ENCODE measurements at regions not wholly inside any gene's neighbourhood (a gene's known extent, or its start where the extent isn't known, plus 50 kb on each side); places are given as distances from the start of the nearest gene placed in this dataset.

DNA sequence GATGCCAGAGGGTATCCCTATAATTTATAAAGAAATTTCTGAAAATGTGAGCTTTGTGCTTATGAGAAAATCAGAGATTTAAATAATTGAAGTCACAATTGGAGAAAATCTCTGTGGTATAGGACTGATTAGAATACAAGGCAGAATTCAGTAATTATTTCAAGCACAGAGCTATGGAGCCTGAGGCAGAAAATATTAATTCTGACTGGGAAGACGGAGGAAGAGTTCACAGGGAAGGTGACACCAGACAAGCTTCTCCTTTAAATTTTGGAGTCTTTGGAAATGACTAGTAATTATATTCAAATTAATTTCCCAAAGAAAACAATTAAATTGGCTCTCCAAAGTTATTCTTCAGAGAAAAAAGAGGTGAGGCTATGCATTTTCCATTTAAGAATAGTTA lies 121.5 kb downstream of the CHRM3 start:
- no peak overlapping the region for H3K4me3 ChIP-seq
- intact Hi-C loops (cut with micrococcal nuclease): no loop called here
- ATAC-seq (no peak), DNase-seq (ENCODE audit: extremely low read depth in 1 of 4, low spot score in 3 of 4) (no peak), FAIRE-seq (no peak)
- H3K9me1 ChIP-seq (ENCODE audit: control insufficient read depth, insufficient read depth, low read length): no peaks in the 10 kb centered on the region
- H3K9me3 ChIP-seq (replicated peaks; ENCODE audit: control insufficient read depth, insufficient read depth, low read depth, low read length): no peaks in the 10 kb centered on the region
- no peaks in the 10 kb centered on the region for H3K79me2 ChIP-seq (ENCODE audit: control insufficient read depth, insufficient read depth, low read length)
- no peaks in the 10 kb centered on the region for H3K36me3 ChIP-seq (ENCODE audit: control insufficient read depth, insufficient read depth, low read length)
- in situ Hi-C loops (cut with MboI): no loop called here
- WGBS (ENCODE audit: insufficient coverage, low coverage, missing lambda C conversion rate): 0% methylated on average over 1 of the region's 1 CpG
- no peak overlapping the region for H3K9ac ChIP-seq (ENCODE audit: insufficient read depth in 1 of 2, low read depth in 2 of 2, low read length in 2 of 2)
- H4K20me1 ChIP-seq (replicated peaks; ENCODE audit: control insufficient read depth, insufficient read depth, low read length): no peaks in the 10 kb centered on the region
- H2AFZ ChIP-seq (ENCODE audit: low read depth, low read length): no peak overlapping the region
- ChIA-PET CTCF (ENCODE audit: low intra/inter-chr PET ratio) (no interaction called here), POLR2A (no interaction called here)
- TF ChIP-seq FOXM1 (IDR thresholded peaks at IDR 0.05; ENCODE audit: low read depth) (no peak), FOXM1 (CRISPR knock-in tag; IDR thresholded peaks at IDR 0.05; ENCODE audit: low read depth) (no peak), MAFG (tag; conservative IDR thresholded peaks at IDR 0.05) (no peak), NELFE (IDR thresholded peaks at IDR 0.05; ENCODE audit: insufficient read depth, insufficient read length) (no peak), KDM1A (IDR thresholded peaks at IDR 0.05) (no peak), KDM2B (CRISPR knock-in tag; IDR thresholded peaks at IDR 0.05) (no peak), KAT2B (IDR thresholded peaks at IDR 0.05; ENCODE audit: low read depth, low read length) (no peak), CREB1 (IDR thresholded peaks at IDR 0.05) (no peak), CREB1 (CRISPR knock-in tag; IDR thresholded peaks at IDR 0.05) (no peak), POLR3G (IDR thresholded peaks at IDR 0.05; ENCODE audit: extremely low read depth, insufficient read length, insufficient replicate concordance) (no peak), RFX5 (IDR thresholded peaks at IDR 0.05; ENCODE audit: low read depth, low read length) (no peak), ELF1 (tag; IDR thresholded peaks at IDR 0.05) (no peak), CBFB (CRISPR knock-in tag; IDR thresholded peaks at IDR 0.05) (no peak), NFRKB (IDR thresholded peaks at IDR 0.05; ENCODE audit: low read depth) (no peak)
- TF ChIP-seq, protein P1, sequence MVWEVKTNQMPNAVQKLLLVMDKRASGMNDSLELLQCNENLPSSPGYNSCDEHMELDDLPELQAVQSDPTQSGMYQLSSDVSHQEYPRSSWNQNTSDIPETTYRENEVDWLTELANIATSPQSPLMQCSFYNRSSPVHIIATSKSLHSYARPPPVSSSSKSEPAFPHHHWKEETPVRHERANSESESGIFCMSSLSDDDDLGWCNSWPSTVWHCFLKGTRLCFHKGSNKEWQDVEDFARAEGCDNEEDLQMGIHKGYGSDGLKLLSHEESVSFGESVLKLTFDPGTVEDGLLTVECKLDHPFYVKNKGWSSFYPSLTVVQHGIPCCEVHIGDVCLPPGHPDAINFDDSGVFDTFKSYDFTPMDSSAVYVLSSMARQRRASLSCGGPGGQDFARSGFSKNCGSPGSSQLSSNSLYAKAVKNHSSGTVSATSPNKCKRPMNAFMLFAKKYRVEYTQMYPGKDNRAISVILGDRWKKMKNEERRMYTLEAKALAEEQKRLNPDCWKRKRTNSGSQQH (CRISPR knock-in tag; IDR thresholded peaks at IDR 0.05): no peak
- TF ChIP-seq, protein P2, sequence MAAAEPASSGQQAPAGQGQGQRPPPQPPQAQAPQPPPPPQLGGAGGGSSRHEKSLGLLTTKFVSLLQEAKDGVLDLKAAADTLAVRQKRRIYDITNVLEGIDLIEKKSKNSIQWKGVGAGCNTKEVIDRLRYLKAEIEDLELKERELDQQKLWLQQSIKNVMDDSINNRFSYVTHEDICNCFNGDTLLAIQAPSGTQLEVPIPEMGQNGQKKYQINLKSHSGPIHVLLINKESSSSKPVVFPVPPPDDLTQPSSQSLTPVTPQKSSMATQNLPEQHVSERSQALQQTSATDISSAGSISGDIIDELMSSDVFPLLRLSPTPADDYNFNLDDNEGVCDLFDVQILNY (CRISPR knock-in tag; IDR thresholded peaks at IDR 0.05): no peak
- TF ChIP-seq, protein P3, sequence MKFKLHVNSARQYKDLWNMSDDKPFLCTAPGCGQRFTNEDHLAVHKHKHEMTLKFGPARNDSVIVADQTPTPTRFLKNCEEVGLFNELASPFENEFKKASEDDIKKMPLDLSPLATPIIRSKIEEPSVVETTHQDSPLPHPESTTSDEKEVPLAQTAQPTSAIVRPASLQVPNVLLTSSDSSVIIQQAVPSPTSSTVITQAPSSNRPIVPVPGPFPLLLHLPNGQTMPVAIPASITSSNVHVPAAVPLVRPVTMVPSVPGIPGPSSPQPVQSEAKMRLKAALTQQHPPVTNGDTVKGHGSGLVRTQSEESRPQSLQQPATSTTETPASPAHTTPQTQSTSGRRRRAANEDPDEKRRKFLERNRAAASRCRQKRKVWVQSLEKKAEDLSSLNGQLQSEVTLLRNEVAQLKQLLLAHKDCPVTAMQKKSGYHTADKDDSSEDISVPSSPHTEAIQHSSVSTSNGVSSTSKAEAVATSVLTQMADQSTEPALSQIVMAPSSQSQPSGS (CRISPR knock-in tag; IDR thresholded peaks at IDR 0.05): no peak
- TF ChIP-seq, protein P4, sequence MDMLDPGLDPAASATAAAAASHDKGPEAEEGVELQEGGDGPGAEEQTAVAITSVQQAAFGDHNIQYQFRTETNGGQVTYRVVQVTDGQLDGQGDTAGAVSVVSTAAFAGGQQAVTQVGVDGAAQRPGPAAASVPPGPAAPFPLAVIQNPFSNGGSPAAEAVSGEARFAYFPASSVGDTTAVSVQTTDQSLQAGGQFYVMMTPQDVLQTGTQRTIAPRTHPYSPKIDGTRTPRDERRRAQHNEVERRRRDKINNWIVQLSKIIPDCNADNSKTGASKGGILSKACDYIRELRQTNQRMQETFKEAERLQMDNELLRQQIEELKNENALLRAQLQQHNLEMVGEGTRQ (CRISPR knock-in tag; IDR thresholded peaks at IDR 0.05): no peak
- no peak overlapping the region for H3K27ac ChIP-seq (ENCODE audit: extremely low read depth, low read depth, low read length)
- H3K4me2 ChIP-seq (ENCODE audit: insufficient read depth, low read length): no peak overlapping the region
- H3K27me3 ChIP-seq (ENCODE audit: control insufficient read depth in 2 of 2, insufficient read depth in 2 of 2, low read length in 2 of 2): no peaks in the 10 kb centered on the region
- no TSS peak for BruUV-seq (replicated peaks)
- H3K4me1 ChIP-seq (replicated peaks in 1 of 2; ENCODE audit: control insufficient read depth in 2 of 2, insufficient read depth in 2 of 2, low read length in 2 of 2): no peaks in the 10 kb centered on the region

All from K562 (cell line).